ENCODE measurements at regions not wholly inside any gene's neighbourhood (a gene's known extent, or its start where the extent isn't known, plus 50 kb on each side); places are given as distances from the start of the nearest gene placed in this dataset.

- DNase-seq: no peak
Measured at GRCh38 chr6:105644073-105644489, 241.2 kb upstream of the PREP start.

GRCh38 chr6:105642708-105643107 is 239.8 kb upstream of the PREP start:
- DNase-seq: no peak

- DNase-seq: no peak
Measured at GRCh38 chr6:105641504-105641903, 238.6 kb upstream of the PREP start.

GRCh38 chr6:105639124-105639523 is 236.2 kb upstream of the PREP start:
- DNase-seq: no peak

GRCh38 chr6:105633814-105634213 is 230.9 kb upstream of the PREP start:
- DNase-seq: no peak

- no peak for DNase-seq
Measured at GRCh38 chr6:105628156-105628860, 225.4 kb upstream of the PREP start.

- no peak for DNase-seq
Measured at GRCh38 chr6:105626295-105627158, 223.6 kb upstream of the PREP start.

- DNase-seq: no peak
Measured at GRCh38 chr6:105624021-105624420, 221.1 kb upstream of the PREP start.

GRCh38 chr6:105622226-105622625 is 219.3 kb upstream of the PREP start:
- no peak for DNase-seq

GRCh38 chr6:105621564-105622175 is 218.8 kb upstream of the PREP start:
- no peak for DNase-seq

GRCh38 chr6:105620878-105621277 is 218.0 kb upstream of the PREP start:
- no peak for DNase-seq

GRCh38 chr6:105619971-105620741 is 217.3 kb upstream of the PREP start:
- no peak for DNase-seq

GRCh38 chr6:105618247-105618646 is 215.4 kb upstream of the PREP start:
- no peak for DNase-seq

GRCh38 chr6:105616521-105616920 is 213.6 kb upstream of the PREP start:
- DNase-seq: no peak

GRCh38 chr6:105611606-105612005 is 208.7 kb upstream of the PREP start:
- DNase-seq: no peak

GRCh38 chr6:105609375-105609991 is 206.6 kb upstream of the PREP start:
- no peak for DNase-seq

- no peak for DNase-seq
Measured at GRCh38 chr6:105608711-105609374, 206.0 kb upstream of the PREP start.

- no peak for DNase-seq
Measured at GRCh38 chr6:105607636-105608621, 205.0 kb upstream of the PREP start.

GRCh38 chr6:105606831-105607463 is 204.1 kb upstream of the PREP start:
- DNase-seq: no peak

- no peak for DNase-seq
Measured at GRCh38 chr6:105604587-105604884, 201.7 kb upstream of the PREP start.
